Head of caudate nucleus (tissue), 42 donors: ENCODE measurements at regions not wholly inside any gene's neighbourhood (a gene's known extent, or its start where the extent isn't known, plus 50 kb on each side); places are given as distances from the start of the nearest gene placed in this dataset.

Source experiments
- DNase-seq, 42 donors: peaks; one replicate each; pipeline versions ENCODE4 v3.0.0 to v3.0.0-alpha.2; 2020 to 2021; ENCODE audit warnings: mixed read lengths in 7 of 42
- intact Hi-C: fragments of 100-400 bp; cut with DNase I; formaldehyde crosslinking; loops from one replicate; pipeline ENCODE4 v1.15.0; 2022

- no peak for DNase-seq
- intact Hi-C loops, result no loop called here
Measured at GRCh38 chr10:36313142-36313541, 671.0 kb upstream of the FZD8 start.

GRCh38 chr10:36303896-36304295 is 661.8 kb upstream of the FZD8 start:
- DNase-seq, result no peak
- intact Hi-C loops, result no loop called here

GRCh38 chr10:36302086-36302485 is 660.0 kb upstream of the FZD8 start:
- intact Hi-C loops, result no loop called here
- DNase-seq, result no peak

GRCh38 chr10:36301539-36301938 is 659.4 kb upstream of the FZD8 start:
- DNase-seq, result no peak
- intact Hi-C loops, result no loop called here

- intact Hi-C loops, result no loop called here
Measured at GRCh38 chr10:36301139-36301538, 659.0 kb upstream of the FZD8 start.

DNA sequence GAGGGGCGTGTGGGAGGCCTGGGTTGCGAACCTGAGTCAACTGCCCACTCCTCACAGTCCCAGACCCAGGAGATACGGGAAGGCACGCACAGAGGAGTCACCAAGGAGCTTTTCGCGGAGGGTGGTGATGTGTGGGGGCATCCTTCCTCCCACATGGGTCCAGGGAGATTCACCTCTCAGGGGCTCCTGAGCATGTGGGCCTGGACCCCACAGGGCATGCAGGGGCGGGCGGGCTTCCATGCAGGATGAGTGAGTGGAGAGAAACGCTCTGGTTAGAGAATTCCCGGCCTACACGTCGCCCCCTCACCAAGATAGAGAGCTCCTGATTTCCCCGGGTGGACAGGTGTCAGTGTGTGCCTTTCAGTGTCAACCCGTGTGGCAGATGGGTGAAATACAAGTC is 641.7 kb upstream of the FZD8 start:
- intact Hi-C loops, result no loop called here

More at GRCh38 chr10:36301139-36301538, 659.0 kb upstream of the FZD8 start:
- DNase-seq, result no peak

DNA sequence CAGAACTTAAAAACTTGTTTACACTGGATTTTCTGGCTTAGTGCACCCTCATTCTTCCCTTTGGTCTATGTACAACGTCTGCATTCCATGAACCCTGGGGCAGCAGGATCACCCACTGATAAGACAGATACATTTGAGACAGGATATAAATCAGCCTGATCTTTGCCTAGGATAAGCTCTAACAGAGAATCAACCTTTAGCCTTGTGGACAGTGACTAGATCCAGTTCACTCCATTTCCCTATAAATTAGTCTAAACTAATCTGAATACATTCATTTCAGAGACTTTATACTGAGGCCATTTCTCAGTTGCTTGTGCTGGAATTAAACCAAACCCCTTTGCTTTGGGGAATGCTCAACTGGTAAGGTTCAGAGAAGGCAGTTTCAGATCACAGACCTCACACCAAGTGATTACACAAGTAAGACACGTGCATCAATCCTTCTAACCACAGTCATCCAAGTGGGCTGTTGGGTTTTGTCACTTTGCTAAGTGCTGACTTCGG is 639.8 kb upstream of the FZD8 start:
- no peak for DNase-seq

More for the DNA sequence above, 641.7 kb upstream of the FZD8 start:
- DNase-seq, result no peak

GRCh38 chr10:36280890-36281499 is 638.9 kb upstream of the FZD8 start:
- DNase-seq, result no peak
- intact Hi-C loops, result no loop called here

More for the DNA sequence above, 639.8 kb upstream of the FZD8 start:
- intact Hi-C loops, result no loop called here

- DNase-seq, result no peak
- intact Hi-C loops, result no loop called here
Measured at GRCh38 chr10:36280321-36280741, 638.2 kb upstream of the FZD8 start.

GRCh38 chr10:36278176-36278575 is 636.1 kb upstream of the FZD8 start:
- DNase-seq, result no peak
- intact Hi-C loops, result no loop called here

- intact Hi-C loops, result no loop called here
- no peak for DNase-seq
Measured at GRCh38 chr10:36277459-36277858, 635.4 kb upstream of the FZD8 start.

GRCh38 chr10:36271627-36272340 is 629.7 kb upstream of the FZD8 start:
- DNase-seq, result no peak
- intact Hi-C loops, result no loop called here

DNA sequence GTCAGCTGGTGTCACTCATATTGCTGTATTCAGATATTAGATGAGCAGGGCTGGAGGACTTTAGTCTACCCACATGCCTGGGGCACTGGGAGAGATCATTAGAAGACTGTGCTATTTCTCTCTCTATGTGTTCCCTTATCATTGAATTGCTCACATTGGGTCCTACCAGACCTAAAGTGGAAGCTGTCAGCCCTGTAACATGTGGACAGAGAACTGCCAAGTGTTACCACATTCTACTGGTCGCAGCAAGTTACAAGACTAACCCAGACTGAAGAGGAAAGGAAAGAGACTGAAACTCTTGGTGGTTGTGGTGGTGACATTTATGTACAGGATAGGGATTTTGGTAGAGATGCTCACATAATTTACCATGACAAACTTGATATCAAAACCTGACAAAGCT is 627.1 kb upstream of the FZD8 start:
- DNase-seq, result no peak
- intact Hi-C loops, result no loop called here

DNA sequence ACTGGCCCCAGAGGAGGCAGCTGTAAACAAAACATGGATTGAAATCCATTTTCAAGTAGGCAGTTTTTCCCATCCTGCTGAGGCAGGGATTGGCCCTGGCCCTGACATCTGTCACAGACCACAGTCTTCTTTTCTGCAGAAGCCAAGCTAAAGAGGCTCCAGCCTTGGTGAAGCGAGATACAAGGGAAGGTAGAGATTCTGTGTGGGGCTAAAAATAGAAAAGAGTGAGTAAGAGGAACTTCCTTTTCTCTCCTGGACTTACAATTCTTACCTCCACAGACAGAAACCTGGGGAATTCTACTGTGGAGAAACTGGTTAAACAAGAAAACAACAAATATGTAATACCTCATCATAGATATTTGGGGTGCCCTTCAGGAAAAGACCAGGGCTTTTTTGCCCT is 624.8 kb upstream of the FZD8 start:
- DNase-seq, result no peak
- intact Hi-C loops, result no loop called here

DNA sequence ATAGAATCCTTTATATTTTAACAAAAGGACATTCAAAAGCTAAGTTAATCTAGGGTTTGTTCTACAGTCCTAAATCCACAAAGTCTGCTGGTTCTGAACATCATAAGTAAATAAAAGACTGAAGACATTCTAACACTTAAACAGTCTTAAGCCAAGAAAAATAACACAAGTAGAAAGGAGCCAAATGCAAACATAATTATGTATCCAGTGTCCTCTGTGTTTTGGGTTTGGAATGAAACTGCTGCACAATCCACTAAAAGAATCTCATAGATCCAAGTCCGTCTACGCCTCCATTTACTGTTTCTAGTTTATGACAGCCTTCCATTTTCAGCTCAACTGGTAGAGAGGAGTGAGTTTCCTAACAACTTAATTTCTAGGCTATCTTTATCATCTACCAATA is 623.6 kb upstream of the FZD8 start:
- intact Hi-C loops, result no loop called here
- no peak for DNase-seq

DNA sequence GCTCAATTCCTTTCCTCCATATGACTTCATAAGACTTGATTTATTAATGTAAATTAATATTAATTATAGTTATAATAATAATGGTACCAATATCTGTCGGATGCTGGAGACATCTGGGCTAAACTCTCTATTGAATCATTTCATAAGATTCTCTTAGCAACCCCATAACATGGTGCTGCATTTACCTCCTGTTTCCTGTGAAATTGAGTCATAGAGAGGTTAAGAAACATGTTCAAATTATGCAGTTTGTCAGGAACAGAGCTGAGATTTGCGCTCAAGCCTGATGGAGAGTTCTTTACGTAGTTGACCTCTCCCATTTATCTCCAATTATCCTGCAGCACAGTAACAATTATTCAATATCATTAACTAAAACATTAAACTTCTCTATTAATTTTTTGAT is 621.8 kb upstream of the FZD8 start:
- intact Hi-C loops, result no loop called here
- no peak for DNase-seq

- DNase-seq, result no peak
Measured at GRCh38 chr10:36256948-36257356, 614.9 kb upstream of the FZD8 start.

DNA sequence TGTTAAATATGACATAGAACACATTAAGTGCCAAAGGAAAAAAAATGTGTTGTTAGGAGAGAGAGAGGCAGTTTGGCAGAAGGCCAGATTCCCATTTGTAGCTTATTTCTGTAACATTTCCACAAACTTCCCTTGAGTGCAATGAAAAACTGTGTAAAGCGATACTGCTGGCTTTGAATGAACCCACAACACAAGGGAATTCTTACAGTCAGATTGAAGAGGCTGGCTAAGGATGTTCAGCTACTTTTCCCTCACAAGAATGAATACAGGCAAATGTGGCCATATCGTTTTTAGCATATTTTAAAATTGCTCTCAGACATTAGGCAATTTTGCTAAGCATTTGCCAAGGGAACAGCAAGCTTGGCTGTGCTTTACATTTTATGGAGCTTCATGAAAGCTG is 614.1 kb upstream of the FZD8 start:
- peak in 1 of 42 donors; percentile 1 for DNase-seq
- intact Hi-C loops, result no loop called here

More at GRCh38 chr10:36256948-36257356, 614.9 kb upstream of the FZD8 start:
- intact Hi-C loops, result no loop called here

GRCh38 chr10:36254199-36254598 is 612.1 kb upstream of the FZD8 start:
- peak in 7 of 42 donors; percentile 3 to 45 (median 11) for DNase-seq
- intact Hi-C loops, result no loop called here

DNA sequence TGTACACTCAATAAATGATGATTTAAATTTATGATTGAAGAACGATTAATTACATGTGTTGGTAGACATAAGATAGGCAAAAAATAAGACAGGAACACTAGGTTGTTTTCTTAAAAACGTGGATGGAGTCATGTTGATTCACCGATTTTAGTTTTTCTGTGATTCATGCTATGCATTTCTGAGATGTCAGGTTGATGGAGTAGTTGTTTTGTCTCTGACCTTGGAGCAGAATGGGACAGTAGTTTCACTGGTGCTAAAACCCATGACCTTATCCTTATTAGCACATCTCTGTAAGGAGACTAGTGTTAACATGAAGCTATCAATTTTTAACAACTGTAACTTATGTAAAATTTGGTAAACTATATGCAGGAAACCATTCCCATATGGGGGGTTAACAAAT is 611.6 kb upstream of the FZD8 start:
- no peak for DNase-seq
- intact Hi-C loops, result no loop called here

DNA sequence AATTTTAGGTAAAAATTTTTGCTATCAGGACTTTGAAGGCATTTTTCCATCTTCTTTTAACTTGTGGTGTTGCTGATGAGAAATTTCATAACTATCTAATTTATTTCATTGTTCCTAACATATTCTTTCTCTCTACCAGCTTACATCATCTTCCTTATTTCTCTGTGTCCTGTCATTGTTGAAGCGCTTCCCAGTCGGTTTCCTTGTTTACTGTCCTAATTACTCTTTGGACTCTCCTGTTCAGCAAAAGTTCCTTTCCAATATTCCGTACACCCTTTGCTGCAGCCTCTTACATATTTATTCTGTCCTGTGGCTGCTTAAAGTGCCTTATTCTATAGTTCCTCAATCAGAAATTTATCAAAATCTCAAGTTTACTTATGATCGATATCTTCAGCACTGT is 609.0 kb upstream of the FZD8 start:
- no peak for DNase-seq
- intact Hi-C loops, result no loop called here
